ENCODE measurements at regions not wholly inside any gene's neighbourhood (a gene's known extent, or its start where the extent isn't known, plus 50 kb on each side); places are given as distances from the start of the nearest gene placed in this dataset.
"Not testable (repeated sequence)": the region's sequence is repeated elsewhere in the genome, so short reads cannot be mapped to it uniquely, and the experiment has no call there.

DNA sequence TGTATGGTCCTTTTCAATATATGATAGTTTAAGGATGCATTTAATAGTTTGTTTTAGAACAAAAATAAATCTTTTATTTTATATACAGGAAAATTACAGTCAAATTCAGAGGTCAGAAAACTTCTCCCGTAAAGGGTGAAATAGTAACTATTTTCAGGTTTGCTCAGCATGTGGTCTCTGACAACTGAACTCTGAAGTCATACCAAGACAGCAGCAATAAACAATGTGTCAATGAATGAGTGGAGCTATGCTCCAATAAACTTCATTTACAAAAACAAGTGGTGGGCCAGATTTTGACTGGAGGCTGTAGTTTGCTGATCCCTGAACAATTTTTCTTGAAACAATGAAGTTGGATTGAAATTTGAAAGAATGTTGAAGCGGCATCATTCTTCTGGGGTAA lies 123.6 kb downstream of the ZNF248 start:
- no peak for DNase-seq (ENCODE audit: low spot score)

DNA sequence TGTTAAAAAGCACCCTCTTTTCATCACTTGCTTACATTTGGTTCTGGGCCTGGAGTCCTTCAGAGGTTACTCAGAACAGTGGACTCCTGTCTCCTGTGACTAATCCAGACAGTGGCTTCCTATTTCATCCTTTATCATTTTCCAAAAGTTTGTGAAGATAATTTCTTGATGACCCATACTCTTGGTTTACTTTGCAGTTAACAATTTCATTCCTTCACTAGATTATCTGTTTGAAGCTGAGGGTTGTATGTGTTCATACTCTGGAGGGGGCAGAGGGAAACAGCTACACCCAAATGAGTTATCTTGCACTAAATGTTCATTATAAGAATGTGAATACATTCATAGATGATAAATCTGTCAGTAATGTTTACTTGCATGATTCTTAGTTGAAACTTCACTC lies 124.7 kb downstream of the ZNF248 start:
- DNase-seq (ENCODE audit: low spot score): no peak

DNA sequence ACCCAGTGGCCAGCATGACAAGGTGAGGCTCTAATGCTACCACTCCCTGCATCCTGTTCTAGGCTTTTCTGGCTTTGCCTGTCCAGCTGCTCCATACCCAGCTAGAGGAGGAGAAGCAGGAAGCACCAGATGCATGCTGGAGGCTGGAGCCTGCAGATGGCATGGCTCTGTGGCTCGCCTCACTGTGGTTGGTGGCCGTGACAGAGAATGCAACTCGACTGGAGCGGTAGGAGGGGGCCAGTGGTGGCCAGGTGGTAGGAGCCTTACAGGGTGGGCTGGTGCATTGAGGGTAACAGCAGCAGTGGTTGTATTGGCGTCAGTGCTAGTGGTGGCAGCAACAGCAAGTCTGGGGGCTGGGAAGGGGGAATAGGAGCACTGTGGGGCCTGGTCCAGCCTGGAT lies 128.6 kb downstream of the ZNF248 start:
- no peak for DNase-seq (ENCODE audit: low spot score)

DNA sequence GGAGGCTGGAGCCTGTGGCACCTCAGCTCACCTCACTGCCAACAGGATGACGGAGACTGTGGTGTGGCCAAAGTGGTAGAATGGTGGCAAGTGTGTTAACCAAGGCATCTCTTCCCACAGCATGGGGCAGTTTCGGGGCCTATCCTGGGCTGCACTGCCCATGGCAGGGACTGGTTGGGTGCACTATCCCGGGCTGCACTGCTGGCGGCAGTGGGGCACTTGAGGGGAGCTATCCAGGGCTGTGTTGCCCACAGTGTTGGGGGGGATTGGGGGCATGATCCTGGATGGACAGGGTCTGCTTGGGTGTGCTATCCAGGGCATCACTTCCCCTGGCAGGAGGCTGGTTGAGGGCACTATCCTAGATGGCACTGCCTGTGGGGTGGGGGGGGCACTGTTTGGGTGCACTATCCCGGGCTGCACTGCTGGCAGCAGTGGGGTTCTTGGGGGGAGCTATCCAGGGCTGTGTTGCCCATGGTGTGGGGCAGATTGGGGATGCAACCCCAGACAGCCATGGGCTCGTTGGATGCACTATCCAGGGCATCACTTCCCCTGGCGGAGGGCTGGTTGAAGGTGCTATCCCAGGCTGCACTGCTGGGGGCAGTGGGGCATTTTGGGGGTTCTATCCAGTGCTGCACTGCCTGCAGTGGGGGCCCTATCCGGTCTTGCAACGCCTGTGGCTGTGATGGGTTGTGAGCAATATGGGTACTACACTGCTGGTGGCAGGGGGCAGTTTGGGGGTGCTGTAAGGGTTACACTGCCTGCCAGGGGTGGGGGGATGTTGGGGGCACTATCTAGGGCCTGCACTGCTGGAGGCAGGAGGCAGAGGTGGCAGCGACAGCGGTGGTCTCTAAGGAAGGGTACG lies 129.7 kb downstream of the ZNF248 start:
- DNase-seq (ENCODE audit: low spot score): no peak

DNA sequence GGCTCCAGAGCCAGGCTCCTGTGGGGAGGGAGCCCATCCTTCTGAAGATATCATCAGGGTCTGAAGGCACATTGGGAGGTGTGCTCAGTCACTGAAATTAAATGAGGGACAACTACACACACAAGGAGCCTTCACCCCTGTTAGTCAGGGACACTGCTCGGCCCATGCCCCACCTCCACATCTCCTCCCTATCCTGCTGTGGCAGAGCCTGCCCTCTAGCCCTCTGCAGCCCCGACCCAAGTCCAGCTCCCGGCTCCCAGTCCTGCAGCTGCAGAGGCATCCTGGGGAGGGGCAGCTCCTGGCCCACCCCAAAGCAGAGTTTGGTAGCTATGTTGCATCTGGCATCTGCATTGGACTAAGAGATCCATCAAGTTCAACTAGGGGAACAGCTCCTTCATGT lies 136.3 kb downstream of the ZNF248 start:
- no peak for DNase-seq (ENCODE audit: low spot score)

DNA sequence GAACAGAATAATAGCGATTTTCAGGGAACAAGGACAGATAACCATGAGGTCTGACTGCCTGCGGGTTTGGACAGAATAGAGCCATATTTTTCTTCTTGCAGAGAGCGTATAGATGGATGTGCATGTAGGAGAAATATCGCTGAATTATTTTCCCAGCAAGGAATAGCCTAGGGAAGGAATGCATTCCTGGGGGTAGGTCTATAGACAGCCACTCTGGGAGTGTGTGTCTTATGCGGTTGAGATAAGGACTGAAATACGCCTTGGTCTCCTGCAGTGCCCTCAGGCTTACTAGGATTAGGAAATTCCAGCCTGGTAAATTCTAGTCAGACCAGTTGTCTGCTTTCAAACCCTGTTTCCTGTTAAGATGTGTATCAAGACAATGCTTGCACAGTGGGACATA lies 139.3 kb downstream of the ZNF248 start:
- not testable (repeated sequence) for DNase-seq (ENCODE audit: low spot score)

DNA sequence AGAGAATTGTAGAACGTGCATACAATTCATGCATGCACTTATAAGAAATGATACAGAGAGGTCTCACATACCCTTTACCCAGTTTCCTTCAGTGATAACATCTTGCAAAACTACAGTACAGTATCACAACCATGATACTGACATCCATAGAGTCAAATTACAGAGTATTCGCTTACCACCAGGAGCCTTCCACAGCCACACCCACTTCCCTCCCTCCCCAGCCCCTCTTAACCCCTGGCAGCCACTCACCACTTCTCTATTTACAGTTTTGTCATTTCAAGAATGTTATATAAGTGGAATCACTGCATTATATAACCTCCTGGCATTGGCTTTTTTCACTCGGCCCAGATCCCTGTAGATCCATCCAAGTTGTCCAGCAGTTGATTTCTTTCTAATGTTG lies 143.8 kb downstream of the ZNF248 start:
- DNase-seq (ENCODE audit: low spot score): no peak

DNA sequence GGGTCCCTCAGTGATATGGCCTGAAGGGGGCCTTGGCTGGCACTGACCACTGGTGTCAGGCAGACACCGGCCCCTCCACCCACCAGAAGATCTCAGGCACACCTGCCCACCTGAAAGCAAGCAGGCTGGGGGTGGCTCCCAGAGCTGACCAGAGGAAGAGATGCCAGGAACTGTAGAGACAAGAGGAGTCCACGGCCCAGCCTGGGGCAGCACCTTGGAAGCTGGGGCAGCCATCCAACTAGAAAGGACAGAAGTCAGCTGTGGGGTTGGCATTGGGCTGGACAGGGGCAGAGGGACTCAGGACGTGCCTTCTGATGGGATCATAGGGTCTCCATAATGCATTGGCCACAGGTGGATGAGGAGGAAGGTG lies 144.3 kb downstream of the ZNF248 start:
- no peak for DNase-seq (ENCODE audit: low spot score)

DNA sequence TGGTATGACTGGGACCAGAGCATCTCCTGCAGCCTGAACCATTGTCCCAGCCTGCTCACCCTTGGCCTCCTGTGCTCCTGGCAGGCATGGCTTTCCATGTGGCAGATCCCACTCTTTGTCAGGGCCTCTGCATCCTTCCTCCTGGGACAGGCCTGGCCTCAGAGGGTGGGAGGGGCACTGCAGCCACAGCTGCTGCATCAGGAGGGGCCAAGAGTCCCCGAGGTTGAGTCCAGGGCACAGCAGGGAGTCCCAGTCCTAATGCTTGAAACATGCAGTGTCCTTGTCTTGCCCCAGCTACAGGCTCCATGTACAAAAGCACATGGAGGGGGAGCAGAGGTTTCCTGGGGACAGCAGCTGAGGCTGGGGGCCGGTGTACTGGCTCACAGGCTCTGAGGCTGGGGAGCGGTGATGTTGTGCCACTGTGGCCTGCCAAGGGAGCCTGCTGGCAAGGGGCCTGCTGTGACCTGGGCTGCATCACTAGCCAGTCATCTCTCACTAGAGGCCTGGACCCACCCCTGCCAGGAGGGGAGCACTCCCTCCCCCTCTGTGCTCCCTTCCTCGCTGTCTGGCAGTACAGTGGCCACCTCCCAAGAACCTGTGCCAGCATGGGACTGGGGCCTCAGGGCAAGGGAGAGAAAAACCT lies 144.8 kb downstream of the ZNF248 start:
- DNase-seq (ENCODE audit: low spot score): peak; percentile 2

DNA sequence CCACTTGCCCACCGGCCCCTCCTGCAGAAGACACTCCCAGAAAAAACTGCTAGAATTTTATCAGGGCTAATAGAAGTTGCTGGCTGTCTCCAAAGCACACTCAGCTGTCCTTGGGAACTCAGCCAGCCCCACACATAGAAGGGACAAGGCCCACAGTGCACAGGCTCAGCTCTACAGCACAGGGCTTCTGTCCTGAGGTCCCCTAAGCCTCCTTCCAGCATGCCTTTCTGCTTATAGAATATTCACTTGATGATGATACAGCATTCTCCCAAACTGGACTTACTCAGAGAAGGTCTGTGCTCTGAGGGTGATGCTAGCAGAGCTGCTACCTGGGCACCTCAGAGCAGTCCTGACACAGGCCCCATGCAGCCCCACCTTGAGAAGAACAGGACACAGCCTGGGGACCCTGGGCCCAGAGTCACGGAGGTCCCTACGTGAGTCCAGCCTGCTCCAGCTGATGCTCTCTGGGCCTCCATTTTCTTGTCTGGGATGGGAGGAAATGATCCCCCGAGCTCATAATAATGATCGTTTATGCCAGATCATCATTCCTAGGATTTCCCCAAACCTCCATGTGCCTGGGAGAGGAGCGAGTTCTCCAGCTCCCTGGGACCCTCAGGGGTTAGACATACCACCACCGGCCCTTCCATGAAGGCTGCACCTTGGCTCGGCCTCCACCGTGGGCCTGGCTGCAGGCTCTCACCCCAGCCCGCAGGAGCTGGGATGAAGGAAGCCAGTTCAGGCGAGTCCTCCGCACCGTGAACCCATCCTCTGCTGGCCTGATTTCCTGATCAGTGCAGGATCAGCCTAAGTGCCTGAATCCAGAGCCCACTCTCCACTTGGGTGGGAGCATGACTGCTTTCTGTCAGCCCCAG lies 145.6 kb downstream of the ZNF248 start:
- DNase-seq (ENCODE audit: low spot score): no peak

DNA sequence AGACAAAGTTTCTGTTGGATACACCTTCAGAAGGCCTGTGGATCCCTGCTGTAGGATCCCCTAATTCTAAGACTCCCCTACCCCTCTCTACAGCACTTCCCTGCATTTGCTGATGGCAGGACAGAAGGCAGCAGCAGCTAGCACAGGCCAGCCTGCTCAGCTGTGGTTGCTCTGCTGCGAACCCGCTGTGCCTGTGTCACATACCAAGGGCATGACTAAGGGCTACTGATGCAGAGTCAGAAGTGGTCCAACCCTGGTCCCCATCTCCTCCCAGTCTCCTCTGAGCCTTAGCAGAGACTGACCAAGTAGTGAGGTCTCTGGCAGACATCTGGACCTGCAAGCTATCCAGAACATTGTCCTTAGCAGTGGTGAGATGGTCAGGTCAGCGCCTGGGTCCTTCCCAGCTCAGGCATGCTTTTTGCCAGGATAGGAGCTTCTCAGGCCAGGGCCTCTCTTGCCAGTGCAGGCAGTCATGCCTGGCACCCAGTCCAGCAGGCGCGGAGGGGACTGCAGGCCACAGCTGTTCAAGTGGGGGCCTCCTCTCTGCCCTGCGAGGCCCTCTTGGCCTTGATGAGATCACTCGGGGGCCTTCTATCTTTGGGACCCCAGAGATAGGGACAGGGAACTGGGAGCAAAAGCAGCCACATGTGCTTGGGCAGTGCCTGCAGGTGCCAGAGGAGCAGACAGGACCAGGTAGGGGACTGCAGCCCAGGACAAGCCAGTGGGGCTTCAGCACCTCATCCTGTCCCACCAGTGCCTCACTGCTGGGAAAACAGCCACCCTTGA lies 146.4 kb downstream of the ZNF248 start:
- DNase-seq (ENCODE audit: low spot score): no peak

DNA sequence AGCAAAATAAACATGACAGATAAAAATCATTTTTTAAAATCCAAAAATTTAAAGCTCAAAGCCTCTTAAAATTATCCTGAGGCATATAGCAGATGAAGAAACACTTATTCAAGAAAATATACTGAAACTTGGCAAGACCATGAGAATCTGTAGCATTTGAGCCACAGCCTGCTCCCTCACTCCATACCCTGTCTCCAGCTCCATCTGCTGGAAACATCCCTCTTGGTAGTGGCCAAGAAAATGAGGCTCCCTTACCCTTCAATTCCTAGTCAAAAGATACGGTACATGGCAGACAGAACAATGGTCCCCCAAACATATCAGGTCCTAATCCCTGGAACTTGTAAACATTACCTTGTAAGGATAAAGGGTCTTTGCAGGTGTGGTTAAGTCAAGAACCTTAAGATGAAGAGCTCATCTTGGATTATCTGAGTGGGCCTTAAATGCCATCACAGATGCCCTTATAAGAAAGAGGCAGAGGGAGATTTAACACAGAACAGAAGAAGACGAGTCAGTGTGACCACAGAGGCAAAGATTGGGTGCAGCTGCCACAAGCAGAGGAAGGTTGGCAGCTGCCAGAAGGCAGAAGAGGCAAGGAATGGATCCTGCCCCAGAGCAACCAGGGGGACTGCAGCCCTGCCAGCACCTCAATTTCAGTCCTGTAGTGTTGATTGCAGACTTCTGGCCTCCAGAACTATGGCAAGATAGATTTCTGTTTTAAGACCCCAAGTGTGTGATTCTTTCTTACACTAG lies 149.4 kb downstream of the ZNF248 start:
- DNase-seq (ENCODE audit: low spot score): no peak

DNA sequence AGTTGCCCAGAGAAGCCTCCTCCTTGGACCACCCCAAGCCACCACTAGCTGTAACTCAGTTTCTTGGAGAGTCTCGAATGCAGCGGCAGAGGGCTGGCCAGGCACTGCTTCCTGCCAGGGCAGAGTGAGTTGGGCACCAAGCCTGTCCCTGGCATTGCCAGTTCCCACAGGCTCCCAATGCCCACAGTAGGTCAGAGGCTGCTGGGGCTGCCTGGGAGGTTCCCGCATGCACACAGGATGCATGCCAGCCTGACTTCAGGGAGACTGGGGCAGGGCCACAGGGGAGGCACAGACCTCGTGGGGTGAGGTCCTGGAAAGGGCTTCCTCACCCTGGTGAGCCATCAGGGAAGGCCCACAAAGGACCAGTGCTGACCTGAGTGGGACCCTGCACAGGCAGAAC lies 152.8 kb downstream of the ZNF248 start:
- DNase-seq (ENCODE audit: low spot score): no peak

DNA sequence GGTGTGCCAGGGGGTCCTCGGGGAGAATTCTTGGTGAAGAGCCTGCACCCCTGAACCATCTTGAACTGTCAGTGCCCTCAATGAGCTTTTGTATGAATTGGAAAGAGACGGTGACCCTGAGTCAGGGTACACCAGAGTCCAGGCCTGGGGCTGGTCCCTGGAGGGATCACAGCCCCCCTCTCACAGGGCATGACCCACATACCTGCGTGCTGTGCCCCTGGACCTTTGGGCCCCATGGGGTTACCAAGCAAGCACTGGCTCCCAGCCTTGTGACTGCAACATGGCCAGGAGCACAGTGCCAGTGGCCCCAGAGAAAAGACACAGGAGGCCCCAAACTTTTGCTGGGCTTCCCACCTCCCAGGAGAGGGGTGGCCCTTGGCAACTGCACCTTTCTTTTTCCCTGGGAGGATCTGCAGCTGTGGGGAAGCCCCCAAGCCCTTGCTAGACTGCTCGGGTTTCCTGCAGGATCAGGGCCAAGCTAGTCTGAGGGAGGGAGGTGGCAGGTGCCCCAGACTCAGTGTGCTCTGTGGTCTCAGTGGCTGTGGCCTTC lies 153.5 kb downstream of the ZNF248 start:
- DNase-seq (ENCODE audit: low spot score): no peak

DNA sequence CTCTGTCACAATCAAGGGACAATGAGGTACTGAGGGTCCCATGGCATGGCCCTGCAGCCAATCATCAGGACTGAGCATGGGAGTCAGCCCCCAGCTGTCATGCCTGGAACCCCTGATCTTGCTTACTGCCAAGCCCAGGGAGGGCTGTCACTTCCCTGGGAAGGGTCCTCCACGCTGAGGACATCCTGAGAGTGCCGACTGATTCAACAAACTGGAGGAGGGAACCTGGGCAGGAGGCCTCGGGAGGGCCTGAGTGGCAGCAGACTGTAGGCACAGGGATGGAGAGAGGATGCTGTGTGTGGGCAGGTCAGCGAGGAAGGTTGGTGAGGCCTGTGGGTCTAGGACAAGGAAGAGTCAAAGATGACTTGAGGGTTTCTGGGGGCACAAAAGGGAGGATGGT lies 154.3 kb downstream of the ZNF248 start:
- DNase-seq (ENCODE audit: low spot score): no peak

DNA sequence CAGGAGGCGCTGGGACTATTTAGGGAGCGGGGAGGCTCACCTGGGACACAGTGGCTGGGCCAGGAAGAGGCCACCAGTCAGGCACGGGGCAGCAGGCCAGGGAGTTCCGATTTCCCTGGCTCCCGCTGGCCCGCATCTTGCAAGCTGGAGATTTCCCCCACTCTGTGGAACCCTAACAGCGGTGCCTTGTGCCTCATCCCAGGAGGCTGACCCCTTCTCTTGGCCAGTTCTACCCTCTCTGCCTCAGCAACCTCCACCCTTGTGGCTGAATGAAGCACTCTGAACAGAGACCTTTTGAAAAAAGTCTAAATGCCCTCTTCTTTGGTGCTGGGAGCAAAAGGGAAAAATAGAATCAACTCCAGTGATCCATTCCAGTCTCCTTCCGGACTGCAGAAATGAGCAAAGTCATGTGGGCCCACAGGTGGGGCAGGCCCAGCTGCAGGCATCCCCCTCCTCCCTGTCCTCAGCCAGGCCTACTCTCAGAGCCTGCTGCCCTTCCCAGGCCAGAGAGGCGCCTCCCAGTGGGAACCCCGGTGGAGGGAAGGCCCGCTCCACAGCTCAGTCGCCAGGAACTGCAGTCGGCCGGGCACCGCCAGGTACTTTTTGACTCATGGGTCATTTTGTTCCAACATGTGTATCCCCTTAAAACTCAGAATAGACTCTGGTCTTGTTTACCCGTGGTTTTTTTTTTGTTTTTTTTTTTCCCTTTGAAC lies 155.5 kb downstream of the ZNF248 start:
- DNase-seq (ENCODE audit: low spot score): no peak

DNA sequence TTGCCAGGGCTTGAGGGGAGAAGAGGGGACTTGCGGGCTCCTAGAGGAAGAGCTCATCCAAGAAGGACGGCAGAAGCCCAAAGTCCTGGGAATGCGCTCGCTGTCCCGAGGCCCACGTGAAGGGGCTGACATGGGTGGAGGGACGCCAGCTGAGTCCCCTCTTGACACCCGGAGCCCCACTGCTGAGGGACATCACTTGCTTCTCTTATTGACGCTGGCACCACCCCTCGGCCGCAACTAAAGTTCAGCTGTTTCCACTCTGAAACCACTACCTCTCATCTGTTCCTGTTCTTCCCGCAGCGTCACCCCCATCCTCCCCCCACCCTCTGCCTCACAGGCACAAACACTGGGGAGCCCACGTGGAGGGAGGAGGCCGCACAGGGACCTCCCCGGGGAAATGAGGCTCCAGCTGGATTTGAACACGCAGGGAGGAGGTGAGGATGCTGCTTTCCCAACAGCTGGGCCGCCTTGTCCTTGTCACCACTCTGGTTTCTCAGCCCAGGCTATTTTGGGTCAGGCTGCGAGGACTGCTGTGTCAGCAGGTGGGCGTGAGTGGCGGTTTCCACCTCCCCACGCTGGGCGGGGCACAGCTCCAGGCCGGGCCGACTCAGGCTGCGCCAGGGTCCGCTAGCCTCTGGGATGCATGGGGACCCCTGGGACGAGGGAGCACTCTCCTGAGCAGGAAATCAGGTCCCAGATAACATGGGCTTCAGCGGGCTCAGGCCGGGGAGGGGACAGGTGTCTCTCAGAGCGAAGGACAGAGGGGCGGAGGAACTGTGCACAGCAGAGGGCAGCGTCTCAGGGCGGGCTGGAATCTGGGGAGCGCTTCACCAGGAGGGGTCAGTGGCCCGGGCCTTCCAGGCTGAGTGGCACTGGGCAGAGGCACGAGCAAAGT lies 156.3 kb downstream of the ZNF248 start:
- DNase-seq (ENCODE audit: low spot score): no peak

DNA sequence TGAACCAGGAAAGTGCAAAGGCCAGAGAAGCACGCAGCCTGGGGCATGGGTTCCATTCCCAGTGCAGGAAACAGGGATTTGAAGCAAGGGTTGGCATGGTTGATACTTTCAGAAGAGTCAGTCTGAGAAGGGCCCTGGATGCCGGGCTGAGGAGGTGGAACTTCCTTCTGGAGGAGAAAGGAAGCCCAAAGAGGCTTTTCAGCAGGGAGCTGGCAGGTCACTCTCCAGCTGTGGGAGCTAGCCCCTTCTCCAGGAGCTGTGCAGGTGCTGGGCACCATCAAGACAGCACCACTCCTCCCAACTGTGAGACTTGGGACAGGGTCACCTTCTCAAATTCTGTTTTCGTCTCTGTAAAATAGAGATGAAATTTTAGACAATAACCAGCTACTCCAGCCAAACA lies 169.8 kb downstream of the ZNF248 start:
- no peak for DNase-seq (ENCODE audit: low spot score)
